Breast epithelium (tissue), 3 donors: ENCODE measurements at regions not wholly inside any gene's neighbourhood (a gene's known extent, or its start where the extent isn't known, plus 50 kb on each side); places are given as distances from the start of the nearest gene placed in this dataset.

Experiments used
- POLR2A ChIP-seq: fragments of 450-650 bp; IDR thresholded peaks from one replicate; pipeline ENCODE4 v1.6.1; 2016; ENCODE audit warnings: antibody characterized with exemption, mild to moderate bottlenecking, moderate library complexity
- TF ChIP-seq, protein P1 (sequence below), 3 donors: fragments of 450-650 bp; IDR thresholded peaks; one replicate each; pipeline ENCODE4 v1.5.1; 2016 to 2017; ENCODE audit warnings: antibody characterized with exemption in 3 of 3, mild to moderate bottlenecking in 3 of 3, moderate library complexity in 3 of 3

DNA sequence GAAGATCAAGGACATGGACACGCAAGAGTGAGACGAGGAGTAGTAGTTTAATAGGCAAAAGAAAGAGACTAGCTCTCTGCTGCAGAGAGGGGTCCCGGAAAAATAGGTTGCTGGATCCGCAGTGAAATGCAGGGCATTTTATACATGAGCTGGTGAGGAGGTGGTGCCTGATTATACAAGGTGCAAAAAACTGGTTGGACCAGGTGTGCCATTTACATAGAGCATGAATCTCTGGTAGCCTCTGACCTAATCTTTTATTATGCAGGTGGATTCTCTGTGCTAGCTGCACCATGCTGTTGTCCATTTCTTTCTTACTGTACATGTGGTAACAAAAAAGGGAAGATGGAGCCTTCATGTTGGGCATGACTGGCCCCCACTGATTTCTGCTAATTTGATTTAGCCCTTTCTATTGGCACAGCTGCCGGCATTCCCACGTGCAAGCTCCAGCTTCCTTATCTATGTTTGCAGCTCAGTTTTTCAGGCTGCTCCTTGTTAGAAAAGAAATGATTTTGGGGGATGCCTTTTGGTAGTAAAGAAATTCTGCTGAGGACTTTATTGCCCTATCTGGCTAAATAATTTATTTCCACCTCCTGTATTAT is 548.1 kb downstream of the BRINP3 start:
- no peak for TF ChIP-seq POLR2A
- TF ChIP-seq, protein P1, sequence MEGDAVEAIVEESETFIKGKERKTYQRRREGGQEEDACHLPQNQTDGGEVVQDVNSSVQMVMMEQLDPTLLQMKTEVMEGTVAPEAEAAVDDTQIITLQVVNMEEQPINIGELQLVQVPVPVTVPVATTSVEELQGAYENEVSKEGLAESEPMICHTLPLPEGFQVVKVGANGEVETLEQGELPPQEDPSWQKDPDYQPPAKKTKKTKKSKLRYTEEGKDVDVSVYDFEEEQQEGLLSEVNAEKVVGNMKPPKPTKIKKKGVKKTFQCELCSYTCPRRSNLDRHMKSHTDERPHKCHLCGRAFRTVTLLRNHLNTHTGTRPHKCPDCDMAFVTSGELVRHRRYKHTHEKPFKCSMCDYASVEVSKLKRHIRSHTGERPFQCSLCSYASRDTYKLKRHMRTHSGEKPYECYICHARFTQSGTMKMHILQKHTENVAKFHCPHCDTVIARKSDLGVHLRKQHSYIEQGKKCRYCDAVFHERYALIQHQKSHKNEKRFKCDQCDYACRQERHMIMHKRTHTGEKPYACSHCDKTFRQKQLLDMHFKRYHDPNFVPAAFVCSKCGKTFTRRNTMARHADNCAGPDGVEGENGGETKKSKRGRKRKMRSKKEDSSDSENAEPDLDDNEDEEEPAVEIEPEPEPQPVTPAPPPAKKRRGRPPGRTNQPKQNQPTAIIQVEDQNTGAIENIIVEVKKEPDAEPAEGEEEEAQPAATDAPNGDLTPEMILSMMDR (IDR thresholded peaks at IDR 0.05), result no peak
